SK-N-SH treated with all-trans-retinoic acid at 6 μM for 48 hours (cell line): ENCODE measurements at regions not wholly inside any gene's neighbourhood (a gene's known extent, or its start where the extent isn't known, plus 50 kb on each side); places are given as distances from the start of the nearest gene placed in this dataset.

Experiments used
- ATAC-seq: fragments of 200-7000 bp; cut with Tn5 transposase; 3 replicates; pipeline ENCODE4 v1.9.1; 2020; ENCODE audit warnings: mild to moderate bottlenecking, moderate library complexity
- ARNTL ChIP-seq: fragments of 450-650 bp; formaldehyde crosslinking; IDR thresholded peaks from 2 replicates; pipeline ENCODE4 v1.5.0; 2020; ENCODE audit warnings: low read depth, mild to moderate bottlenecking, moderate library complexity, borderline replicate concordance
- BACH2 ChIP-seq: fragments of 250-450 bp; sonication (Bioruptor Pico); IDR thresholded peaks from 2 replicates; pipeline ENCODE4 v1.9.0; 2021; ENCODE audit warnings: mild to moderate bottlenecking, borderline replicate concordance
- CREB5 ChIP-seq: fragments of 250-450 bp; sonication (Bioruptor Pico); IDR thresholded peaks from 2 replicates; pipeline ENCODE4 v1.5.1; 2020; ENCODE audit warnings: low read depth, mild to moderate bottlenecking, moderate library complexity
- CSDC2 ChIP-seq: fragments of 250-450 bp; sonication (Bioruptor Pico); IDR thresholded peaks from 2 replicates; pipeline ENCODE4 v1.5.0; 2020; ENCODE audit warnings: mild to moderate bottlenecking, moderate library complexity
- CSRNP3 ChIP-seq: fragments of 250-450 bp; sonication (Bioruptor Pico); IDR thresholded peaks from 2 replicates; pipeline ENCODE4 v1.5.1; 2021; ENCODE audit warnings: mild to moderate bottlenecking, moderate library complexity
- ESRRG ChIP-seq: fragments of 250-450 bp; sonication (Bioruptor Pico); IDR thresholded peaks from 2 replicates; pipeline ENCODE4 v1.6.1; 2021; ENCODE audit warnings: mild to moderate bottlenecking
- GLIS3 ChIP-seq: fragments of 250-450 bp; sonication (Bioruptor Pico); IDR thresholded peaks from 2 replicates; pipeline ENCODE4 v1.5.0; 2020; ENCODE audit warnings: mild to moderate bottlenecking, moderate library complexity
- ISL1 ChIP-seq: fragments of 250-450 bp; sonication (Bioruptor Pico); IDR thresholded peaks from 2 replicates; pipeline ENCODE4 v2.1.2; 2022; ENCODE audit warnings: mild to moderate bottlenecking, moderate library complexity
- OSR1 ChIP-seq: fragments of 250-450 bp; sonication (Bioruptor Pico); IDR thresholded peaks from 2 replicates; pipeline ENCODE4 v1.8.0; 2022; ENCODE audit warnings: moderate library complexity, mild to moderate bottlenecking, inconsistent platforms
- PPARA ChIP-seq: fragments of 250-450 bp; sonication (Bioruptor Pico); IDR thresholded peaks from 2 replicates; pipeline ENCODE4 v1.5.0; 2020; ENCODE audit warnings: mild to moderate bottlenecking, borderline replicate concordance
- RARB ChIP-seq: fragments of 250-450 bp; sonication (Bioruptor Pico); IDR thresholded peaks from 2 replicates; pipeline ENCODE4 v1.8.0; 2021; ENCODE audit warnings: mild to moderate bottlenecking, moderate library complexity
- SNAI2 ChIP-seq: fragments of 250-450 bp; sonication (Bioruptor Pico); IDR thresholded peaks from 2 replicates; pipeline ENCODE4 v1.5.0; 2020; ENCODE audit warnings: mild to moderate bottlenecking, moderate library complexity
- TCF4 ChIP-seq: fragments of 250-450 bp; sonication (Bioruptor Pico); IDR thresholded peaks from 2 replicates; pipeline ENCODE4 v1.8.0; 2021; ENCODE audit warnings: mild to moderate bottlenecking, moderate library complexity, borderline replicate concordance
- TOX ChIP-seq: fragments of 250-450 bp; sonication (Bioruptor Pico); IDR thresholded peaks from 2 replicates; pipeline ENCODE4 v1.8.0; 2021; ENCODE audit warnings: mild to moderate bottlenecking, moderate library complexity, borderline replicate concordance
- TSHZ2 ChIP-seq: fragments of 250-450 bp; sonication (Bioruptor Pico); IDR thresholded peaks from 2 replicates; pipeline ENCODE4 v1.5.0; 2020; ENCODE audit warnings: mild to moderate bottlenecking, moderate library complexity
- ZC3H10 ChIP-seq: fragments of 250-450 bp; sonication (Bioruptor Pico); IDR thresholded peaks from 2 replicates; pipeline ENCODE4 v1.5.1; 2021; ENCODE audit warnings: mild to moderate bottlenecking, moderate library complexity
- ZFP3 ChIP-seq: fragments of 250-450 bp; sonication (Bioruptor Pico); IDR thresholded peaks from 2 replicates; pipeline ENCODE4 v1.5.0; 2020; ENCODE audit warnings: mild to moderate bottlenecking, moderate library complexity
- ZFP30 ChIP-seq: fragments of 450-650 bp; formaldehyde crosslinking; IDR thresholded peaks from 2 replicates; pipeline ENCODE4 v1.5.0; 2022; ENCODE audit warnings: mild to moderate bottlenecking, moderate library complexity
- ZNF565 ChIP-seq: fragments of 450-650 bp; formaldehyde crosslinking; conservative IDR thresholded peaks from 2 replicates; pipeline ENCODE4 v1.5.0; 2020; ENCODE audit warnings: low read depth, mild to moderate bottlenecking, moderate library complexity
- ZNF70 ChIP-seq: fragments of 450-650 bp; formaldehyde crosslinking; IDR thresholded peaks from 2 replicates; pipeline ENCODE4 v1.5.0; 2020; ENCODE audit warnings: mild to moderate bottlenecking, moderate library complexity
- ZNF8 ChIP-seq: fragments of 450-650 bp; formaldehyde crosslinking; IDR thresholded peaks from 2 replicates; pipeline ENCODE4 v1.5.0; 2020; ENCODE audit warnings: mild to moderate bottlenecking, moderate library complexity
- TF ChIP-seq, protein P1 (sequence below): fragments of 250-450 bp; sonication (Bioruptor Pico); IDR thresholded peaks from 2 replicates; pipeline ENCODE4 v1.8.0; 2021; ENCODE audit warnings: low read depth, mild to moderate bottlenecking, moderate library complexity, borderline replicate concordance
- TF ChIP-seq, protein P2 (sequence below): fragments of 250-450 bp; sonication (Bioruptor Pico); IDR thresholded peaks from 2 replicates; pipeline ENCODE4 v1.8.0; 2020; ENCODE audit warnings: mild to moderate bottlenecking, moderate library complexity, borderline replicate concordance

DNA sequence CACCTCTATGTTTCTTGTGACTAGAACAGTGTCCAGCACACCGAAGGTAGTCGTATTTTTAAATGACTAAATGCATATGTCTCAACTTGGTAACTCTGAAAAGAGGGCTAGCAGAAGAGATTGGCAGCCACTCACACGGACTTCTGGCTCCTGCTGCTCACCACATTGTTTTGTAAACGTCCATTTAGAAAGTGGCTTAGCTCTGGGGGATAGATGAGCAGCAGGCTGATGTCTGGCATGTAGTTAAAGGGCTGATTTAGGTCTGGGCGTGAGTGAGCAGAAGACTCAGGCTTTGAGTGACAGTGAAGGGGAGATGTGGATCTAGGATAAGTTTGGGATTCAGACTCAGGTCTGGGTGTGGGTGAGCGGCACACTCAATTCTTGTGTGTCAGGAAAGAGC lies 372.9 kb upstream of the HS6ST1 start:
- TF ChIP-seq TCF4 (CRISPR knock-in tag), result no peak
- TF ChIP-seq ZNF8 (CRISPR knock-in tag), result no peak
- TF ChIP-seq OSR1, result no peak
- no peak for TF ChIP-seq ZNF565 (CRISPR knock-in tag)
- TF ChIP-seq ZNF70 (CRISPR knock-in tag), result no peak
- no peak for TF ChIP-seq BACH2 (CRISPR knock-in tag)
- TF ChIP-seq, protein P1, sequence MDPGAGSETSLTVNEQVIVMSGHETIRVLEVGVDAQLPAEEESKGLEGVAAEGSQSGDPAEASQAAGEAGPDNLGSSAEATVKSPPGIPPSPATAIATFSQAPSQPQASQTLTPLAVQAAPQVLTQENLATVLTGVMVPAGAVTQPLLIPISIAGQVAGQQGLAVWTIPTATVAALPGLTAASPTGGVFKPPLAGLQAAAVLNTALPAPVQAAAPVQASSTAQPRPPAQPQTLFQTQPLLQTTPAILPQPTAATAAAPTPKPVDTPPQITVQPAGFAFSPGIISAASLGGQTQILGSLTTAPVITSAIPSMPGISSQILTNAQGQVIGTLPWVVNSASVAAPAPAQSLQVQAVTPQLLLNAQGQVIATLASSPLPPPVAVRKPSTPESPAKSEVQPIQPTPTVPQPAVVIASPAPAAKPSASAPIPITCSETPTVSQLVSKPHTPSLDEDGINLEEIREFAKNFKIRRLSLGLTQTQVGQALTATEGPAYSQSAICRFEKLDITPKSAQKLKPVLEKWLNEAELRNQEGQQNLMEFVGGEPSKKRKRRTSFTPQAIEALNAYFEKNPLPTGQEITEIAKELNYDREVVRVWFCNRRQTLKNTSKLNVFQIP (CRISPR knock-in tag), result no peak
- TF ChIP-seq, protein P2, sequence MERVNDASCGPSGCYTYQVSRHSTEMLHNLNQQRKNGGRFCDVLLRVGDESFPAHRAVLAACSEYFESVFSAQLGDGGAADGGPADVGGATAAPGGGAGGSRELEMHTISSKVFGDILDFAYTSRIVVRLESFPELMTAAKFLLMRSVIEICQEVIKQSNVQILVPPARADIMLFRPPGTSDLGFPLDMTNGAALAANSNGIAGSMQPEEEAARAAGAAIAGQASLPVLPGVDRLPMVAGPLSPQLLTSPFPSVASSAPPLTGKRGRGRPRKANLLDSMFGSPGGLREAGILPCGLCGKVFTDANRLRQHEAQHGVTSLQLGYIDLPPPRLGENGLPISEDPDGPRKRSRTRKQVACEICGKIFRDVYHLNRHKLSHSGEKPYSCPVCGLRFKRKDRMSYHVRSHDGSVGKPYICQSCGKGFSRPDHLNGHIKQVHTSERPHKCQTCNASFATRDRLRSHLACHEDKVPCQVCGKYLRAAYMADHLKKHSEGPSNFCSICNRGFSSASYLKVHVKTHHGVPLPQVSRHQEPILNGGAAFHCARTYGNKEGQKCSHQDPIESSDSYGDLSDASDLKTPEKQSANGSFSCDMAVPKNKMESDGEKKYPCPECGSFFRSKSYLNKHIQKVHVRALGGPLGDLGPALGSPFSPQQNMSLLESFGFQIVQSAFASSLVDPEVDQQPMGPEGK (CRISPR knock-in tag), result no peak
- TF ChIP-seq ESRRG, result no peak
- TF ChIP-seq ARNTL (CRISPR knock-in tag), result no peak
- TF ChIP-seq CSDC2, result no peak
- no peak for TF ChIP-seq SNAI2 (CRISPR knock-in tag)
- TF ChIP-seq ZFP30 (CRISPR knock-in tag), result no peak
- no peak for TF ChIP-seq CSRNP3
- no peak for TF ChIP-seq ZC3H10 (CRISPR knock-in tag)
- no peak for TF ChIP-seq TSHZ2 (CRISPR knock-in tag)
- TF ChIP-seq TOX (CRISPR knock-in tag), result no peak
- ATAC-seq, result no peak

DNA sequence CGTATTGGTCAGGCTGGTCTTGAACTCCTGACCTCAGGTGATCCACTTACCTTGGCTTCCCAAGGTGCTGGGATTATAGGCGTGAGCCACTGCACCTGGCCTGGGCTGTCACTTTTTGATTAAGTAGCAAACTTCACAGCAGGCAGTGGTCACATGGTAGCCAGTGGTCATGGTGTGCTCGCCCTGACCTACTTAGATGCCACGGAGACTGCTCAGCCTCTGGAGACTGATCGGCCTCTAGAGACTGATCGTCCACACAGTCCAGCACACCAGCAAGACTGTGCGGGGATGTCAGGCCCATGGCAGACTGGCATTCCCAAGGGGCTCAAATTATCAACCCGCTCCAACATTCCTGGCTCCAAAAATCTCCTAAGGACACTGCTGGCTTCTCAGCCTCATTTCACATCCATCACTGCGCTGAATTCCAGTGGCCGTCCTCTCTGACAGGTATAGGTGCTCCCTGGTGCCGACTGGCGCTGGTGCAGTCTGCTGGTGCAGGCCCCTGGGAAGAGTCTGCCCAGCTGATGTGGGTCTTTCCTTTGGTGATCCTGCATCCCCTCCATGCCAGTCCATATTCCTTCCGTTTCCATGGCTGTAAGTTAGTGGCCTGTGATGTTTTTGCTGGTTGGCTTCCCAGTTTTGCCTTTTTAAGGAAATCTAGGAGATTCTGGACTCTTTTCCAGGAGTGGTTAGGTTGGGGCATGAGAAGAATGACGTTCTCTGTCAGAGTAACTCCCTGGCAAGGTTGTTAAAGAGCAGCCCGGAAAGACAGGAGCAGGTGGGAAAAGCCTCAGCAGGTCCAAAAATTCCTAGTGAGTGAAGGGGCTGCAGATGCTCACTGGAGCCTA lies 374.5 kb upstream of the HS6ST1 start:
- no peak for ATAC-seq
- TF ChIP-seq CSRNP3, result no peak
- TF ChIP-seq TCF4 (CRISPR knock-in tag), result no peak
- TF ChIP-seq ZC3H10 (CRISPR knock-in tag), result no peak
- TF ChIP-seq TSHZ2 (CRISPR knock-in tag), result no peak
- TF ChIP-seq TOX (CRISPR knock-in tag), result no peak
- no peak for TF ChIP-seq ZNF8 (CRISPR knock-in tag)
- TF ChIP-seq CREB5, result no peak
- TF ChIP-seq GLIS3 (CRISPR knock-in tag), result no peak
- no peak for TF ChIP-seq OSR1
- TF ChIP-seq ZFP3 (CRISPR knock-in tag), result no peak
- no peak for TF ChIP-seq ARNTL (CRISPR knock-in tag)
- TF ChIP-seq ZFP30 (CRISPR knock-in tag), result no peak
- no peak for TF ChIP-seq ISL1 (CRISPR knock-in tag)
- no peak for TF ChIP-seq CSDC2
- TF ChIP-seq RARB (CRISPR knock-in tag), result no peak
- no peak for TF ChIP-seq ESRRG
- no peak for TF ChIP-seq ZNF565 (CRISPR knock-in tag)
- no peak for TF ChIP-seq PPARA (CRISPR knock-in tag)
- TF ChIP-seq SNAI2 (CRISPR knock-in tag), result no peak
